ENCODE measurements at regions not wholly inside any gene's neighbourhood (a gene's known extent, or its start where the extent isn't known, plus 50 kb on each side); places are given as distances from the start of the nearest gene placed in this dataset.

DNA sequence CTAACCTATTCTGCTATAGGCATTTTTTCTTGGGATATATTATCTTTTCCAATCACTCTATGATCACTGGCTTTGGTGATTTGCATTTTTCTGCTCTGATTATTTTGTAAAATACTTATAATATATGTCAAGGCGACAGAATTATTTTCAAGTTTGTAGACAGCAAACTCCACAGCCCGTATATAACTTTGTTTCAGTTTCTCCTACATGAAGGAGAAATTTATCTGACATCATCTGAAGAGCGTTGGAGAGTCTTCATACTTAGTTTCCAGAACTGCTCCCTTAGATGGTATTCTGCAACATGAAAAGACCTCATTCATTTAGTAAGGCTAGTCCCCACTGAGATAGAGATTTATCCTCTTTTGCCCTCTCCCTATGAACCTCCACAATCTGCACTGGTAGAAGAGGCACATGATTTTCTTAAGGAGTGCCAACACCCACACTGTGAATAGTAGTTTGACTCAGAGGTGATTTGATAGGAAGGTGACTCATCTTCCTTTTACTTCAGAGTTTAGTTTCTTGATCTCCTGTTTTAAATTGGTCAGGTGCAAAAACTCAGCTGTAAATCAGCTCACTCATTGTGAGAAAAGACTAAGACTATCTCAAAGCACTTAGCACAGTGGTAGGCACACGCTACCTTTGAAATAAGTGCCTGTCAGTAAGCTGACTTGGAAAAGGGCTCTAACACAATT lies 1848.6 kb upstream of the CELF4 start (continued):
- TF ChIP-seq POLR2AphosphoS5 (IDR thresholded peaks at IDR 0.05; ENCODE audit: low read depth) (no peak), ZNF331 (CRISPR knock-in tag; IDR thresholded peaks at IDR 0.05; ENCODE audit: low read depth) (no peak), CREB1 (CRISPR knock-in tag; IDR thresholded peaks at IDR 0.05; ENCODE audit: low read depth) (no peak), STAT1 (IDR thresholded peaks at IDR 0.05; ENCODE audit: unreplicated experiment) (no peak)

DNA sequence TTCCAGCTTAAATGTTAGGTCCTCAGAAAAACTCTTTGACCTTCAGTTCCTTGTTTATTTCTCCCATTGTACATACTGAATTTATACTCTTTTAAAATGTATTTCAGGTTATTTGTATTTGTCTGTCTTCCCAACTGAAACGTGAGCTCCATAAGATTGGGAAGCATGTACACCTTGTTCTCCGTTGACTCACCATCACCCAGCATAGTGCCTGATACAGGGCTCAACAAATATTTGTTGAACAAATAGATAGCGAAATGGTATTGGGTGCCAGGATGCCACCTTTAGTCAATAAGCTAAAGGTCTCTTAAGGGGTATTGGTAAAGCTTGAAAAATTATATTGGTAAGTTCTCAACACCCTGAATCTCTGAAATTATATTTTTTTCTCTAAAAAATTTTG lies 1841.3 kb upstream of the CELF4 start:
- Mint-ChIP-seq H3K36me3 (ENCODE audit: low read depth) (no peaks in the 10 kb centered on the region), H3K27ac (no peak overlapping the region), H3K4me1 (peaks cover 5% of the 10 kb centered on the region; the same call in 1 of the 3 replicates), H3K4me3 (no peak overlapping the region), H3K27me3 (ENCODE audit: insufficient read depth, low read depth, poor library complexity) (no peaks in the 10 kb centered on the region), H3K9me3 (no peaks in the 10 kb centered on the region)
- Histone ChIP-seq H3K36me3 (ENCODE audit: insufficient read depth) (no peaks in the 10 kb centered on the region), H4K20me1 (replicated peaks; ENCODE audit: insufficient read depth) (no peaks in the 10 kb centered on the region), H3K27me3 (ENCODE audit: insufficient read depth) (no peaks in the 10 kb centered on the region), H3K9me2 (ENCODE audit: insufficient read depth) (peaks cover 6% of the 10 kb centered on the region; the same call in 1 of the 2 replicates), H2AFZ (no peak overlapping the region), H3K4me2 (no peak overlapping the region), H3F3A (replicated peaks; ENCODE audit: low read depth) (no peaks in the 10 kb centered on the region), H3K79me2 (replicated peaks; ENCODE audit: insufficient read depth) (no peaks in the 10 kb centered on the region), H3K4me3 (no peak overlapping the region), H3K27ac (ENCODE audit: low read depth) (no peak overlapping the region), H3K4me1 (ENCODE audit: insufficient read depth) (no peaks in the 10 kb centered on the region; the same call in 1 of the 2 replicates)
- ATAC-seq: no peak
- no peak for TF ChIP-seq NANOG (IDR thresholded peaks at IDR 0.05; ENCODE audit: borderline replicate concordance)
- TF ChIP-seq, protein P1, sequence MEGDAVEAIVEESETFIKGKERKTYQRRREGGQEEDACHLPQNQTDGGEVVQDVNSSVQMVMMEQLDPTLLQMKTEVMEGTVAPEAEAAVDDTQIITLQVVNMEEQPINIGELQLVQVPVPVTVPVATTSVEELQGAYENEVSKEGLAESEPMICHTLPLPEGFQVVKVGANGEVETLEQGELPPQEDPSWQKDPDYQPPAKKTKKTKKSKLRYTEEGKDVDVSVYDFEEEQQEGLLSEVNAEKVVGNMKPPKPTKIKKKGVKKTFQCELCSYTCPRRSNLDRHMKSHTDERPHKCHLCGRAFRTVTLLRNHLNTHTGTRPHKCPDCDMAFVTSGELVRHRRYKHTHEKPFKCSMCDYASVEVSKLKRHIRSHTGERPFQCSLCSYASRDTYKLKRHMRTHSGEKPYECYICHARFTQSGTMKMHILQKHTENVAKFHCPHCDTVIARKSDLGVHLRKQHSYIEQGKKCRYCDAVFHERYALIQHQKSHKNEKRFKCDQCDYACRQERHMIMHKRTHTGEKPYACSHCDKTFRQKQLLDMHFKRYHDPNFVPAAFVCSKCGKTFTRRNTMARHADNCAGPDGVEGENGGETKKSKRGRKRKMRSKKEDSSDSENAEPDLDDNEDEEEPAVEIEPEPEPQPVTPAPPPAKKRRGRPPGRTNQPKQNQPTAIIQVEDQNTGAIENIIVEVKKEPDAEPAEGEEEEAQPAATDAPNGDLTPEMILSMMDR (conservative IDR thresholded peaks at IDR 0.05; ENCODE audit: low read depth in 2 of 2): no peak
- TF ChIP-seq JUNB (IDR thresholded peaks at IDR 0.05; ENCODE audit: unreplicated experiment): no peak
- no peak for TF ChIP-seq EZH2phosphoT487 (IDR thresholded peaks at IDR 0.05; ENCODE audit: unreplicated experiment)
- no peak for TF ChIP-seq ZNF331 (CRISPR knock-in tag; IDR thresholded peaks at IDR 0.05; ENCODE audit: low read depth)
- TF ChIP-seq, protein P2, sequence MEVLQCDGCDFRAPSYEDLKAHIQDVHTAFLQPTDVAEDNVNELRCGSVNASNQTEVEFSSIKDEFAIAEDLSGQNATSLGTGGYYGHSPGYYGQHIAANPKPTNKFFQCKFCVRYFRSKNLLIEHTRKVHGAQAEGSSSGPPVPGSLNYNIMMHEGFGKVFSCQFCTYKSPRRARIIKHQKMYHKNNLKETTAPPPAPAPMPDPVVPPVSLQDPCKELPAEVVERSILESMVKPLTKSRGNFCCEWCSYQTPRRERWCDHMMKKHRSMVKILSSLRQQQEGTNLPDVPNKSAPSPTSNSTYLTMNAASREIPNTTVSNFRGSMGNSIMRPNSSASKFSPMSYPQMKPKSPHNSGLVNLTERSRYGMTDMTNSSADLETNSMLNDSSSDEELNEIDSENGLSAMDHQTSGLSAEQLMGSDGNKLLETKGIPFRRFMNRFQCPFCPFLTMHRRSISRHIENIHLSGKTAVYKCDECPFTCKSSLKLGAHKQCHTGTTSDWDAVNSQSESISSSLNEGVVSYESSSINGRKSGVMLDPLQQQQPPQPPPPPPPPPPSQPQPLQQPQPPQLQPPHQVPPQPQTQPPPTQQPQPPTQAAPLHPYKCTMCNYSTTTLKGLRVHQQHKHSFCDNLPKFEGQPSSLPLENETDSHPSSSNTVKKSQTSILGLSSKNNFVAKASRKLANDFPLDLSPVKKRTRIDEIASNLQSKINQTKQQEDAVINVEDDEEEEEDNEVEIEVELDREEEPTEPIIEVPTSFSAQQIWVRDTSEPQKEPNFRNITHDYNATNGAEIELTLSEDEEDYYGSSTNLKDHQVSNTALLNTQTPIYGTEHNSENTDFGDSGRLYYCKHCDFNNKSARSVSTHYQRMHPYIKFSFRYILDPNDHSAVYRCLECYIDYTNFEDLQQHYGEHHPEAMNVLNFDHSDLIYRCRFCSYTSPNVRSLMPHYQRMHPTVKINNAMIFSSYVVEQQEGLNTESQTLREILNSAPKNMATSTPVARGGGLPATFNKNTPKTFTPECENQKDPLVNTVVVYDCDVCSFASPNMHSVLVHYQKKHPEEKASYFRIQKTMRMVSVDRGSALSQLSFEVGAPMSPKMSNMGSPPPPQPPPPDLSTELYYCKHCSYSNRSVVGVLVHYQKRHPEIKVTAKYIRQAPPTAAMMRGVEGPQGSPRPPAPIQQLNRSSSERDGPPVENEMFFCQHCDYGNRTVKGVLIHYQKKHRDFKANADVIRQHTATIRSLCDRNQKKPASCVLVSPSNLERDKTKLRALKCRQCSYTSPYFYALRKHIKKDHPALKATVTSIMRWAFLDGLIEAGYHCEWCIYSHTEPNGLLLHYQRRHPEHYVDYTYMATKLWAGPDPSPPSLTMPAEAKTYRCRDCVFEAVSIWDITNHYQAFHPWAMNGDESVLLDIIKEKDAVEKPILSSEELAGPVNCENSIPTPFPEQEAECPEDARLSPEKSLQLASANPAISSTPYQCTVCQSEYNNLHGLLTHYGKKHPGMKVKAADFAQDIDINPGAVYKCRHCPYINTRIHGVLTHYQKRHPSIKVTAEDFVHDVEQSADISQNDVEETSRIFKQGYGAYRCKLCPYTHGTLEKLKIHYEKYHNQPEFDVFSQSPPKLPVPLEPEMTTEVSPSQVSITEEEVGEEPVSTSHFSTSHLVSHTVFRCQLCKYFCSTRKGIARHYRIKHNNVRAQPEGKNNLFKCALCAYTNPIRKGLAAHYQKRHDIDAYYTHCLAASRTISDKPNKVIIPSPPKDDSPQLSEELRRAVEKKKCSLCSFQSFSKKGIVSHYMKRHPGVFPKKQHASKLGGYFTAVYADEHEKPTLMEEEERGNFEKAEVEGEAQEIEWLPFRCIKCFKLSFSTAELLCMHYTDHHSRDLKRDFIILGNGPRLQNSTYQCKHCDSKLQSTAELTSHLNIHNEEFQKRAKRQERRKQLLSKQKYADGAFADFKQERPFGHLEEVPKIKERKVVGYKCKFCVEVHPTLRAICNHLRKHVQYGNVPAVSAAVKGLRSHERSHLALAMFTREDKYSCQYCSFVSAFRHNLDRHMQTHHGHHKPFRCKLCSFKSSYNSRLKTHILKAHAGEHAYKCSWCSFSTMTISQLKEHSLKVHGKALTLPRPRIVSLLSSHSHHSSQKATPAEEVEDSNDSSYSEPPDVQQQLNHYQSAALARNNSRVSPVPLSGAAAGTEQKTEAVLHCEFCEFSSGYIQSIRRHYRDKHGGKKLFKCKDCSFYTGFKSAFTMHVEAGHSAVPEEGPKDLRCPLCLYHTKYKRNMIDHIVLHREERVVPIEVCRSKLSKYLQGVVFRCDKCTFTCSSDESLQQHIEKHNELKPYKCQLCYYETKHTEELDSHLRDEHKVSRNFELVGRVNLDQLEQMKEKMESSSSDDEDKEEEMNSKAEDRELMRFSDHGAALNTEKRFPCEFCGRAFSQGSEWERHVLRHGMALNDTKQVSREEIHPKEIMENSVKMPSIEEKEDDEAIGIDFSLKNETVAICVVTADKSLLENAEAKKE (CRISPR knock-in tag; IDR thresholded peaks at IDR 0.05): no peak
- TF ChIP-seq EZH2 (IDR thresholded peaks at IDR 0.05; ENCODE audit: low read depth, unreplicated experiment): no peak
- TF ChIP-seq, protein P3, sequence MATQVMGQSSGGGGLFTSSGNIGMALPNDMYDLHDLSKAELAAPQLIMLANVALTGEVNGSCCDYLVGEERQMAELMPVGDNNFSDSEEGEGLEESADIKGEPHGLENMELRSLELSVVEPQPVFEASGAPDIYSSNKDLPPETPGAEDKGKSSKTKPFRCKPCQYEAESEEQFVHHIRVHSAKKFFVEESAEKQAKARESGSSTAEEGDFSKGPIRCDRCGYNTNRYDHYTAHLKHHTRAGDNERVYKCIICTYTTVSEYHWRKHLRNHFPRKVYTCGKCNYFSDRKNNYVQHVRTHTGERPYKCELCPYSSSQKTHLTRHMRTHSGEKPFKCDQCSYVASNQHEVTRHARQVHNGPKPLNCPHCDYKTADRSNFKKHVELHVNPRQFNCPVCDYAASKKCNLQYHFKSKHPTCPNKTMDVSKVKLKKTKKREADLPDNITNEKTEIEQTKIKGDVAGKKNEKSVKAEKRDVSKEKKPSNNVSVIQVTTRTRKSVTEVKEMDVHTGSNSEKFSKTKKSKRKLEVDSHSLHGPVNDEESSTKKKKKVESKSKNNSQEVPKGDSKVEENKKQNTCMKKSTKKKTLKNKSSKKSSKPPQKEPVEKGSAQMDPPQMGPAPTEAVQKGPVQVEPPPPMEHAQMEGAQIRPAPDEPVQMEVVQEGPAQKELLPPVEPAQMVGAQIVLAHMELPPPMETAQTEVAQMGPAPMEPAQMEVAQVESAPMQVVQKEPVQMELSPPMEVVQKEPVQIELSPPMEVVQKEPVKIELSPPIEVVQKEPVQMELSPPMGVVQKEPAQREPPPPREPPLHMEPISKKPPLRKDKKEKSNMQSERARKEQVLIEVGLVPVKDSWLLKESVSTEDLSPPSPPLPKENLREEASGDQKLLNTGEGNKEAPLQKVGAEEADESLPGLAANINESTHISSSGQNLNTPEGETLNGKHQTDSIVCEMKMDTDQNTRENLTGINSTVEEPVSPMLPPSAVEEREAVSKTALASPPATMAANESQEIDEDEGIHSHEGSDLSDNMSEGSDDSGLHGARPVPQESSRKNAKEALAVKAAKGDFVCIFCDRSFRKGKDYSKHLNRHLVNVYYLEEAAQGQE (IDR thresholded peaks at IDR 0.05; ENCODE audit: unreplicated experiment): no peak
- TF ChIP-seq CREB1 (CRISPR knock-in tag; IDR thresholded peaks at IDR 0.05; ENCODE audit: low read depth): no peak
- DNase-seq (ENCODE audit: low spot score): no peak

Data from GM23338 (cell line).